Tibial artery (tissue), 4 donors: ENCODE measurements at regions not wholly inside any gene's neighbourhood (a gene's known extent, or its start where the extent isn't known, plus 50 kb on each side); places are given as distances from the start of the nearest gene placed in this dataset.

Source experiments
- DNase-seq, 2 donors: peaks; one replicate each; pipeline ENCODE4 v3.0.0-alpha.2; 2019
- H3K27ac ChIP-seq, 2 donors: fragments of 200-600 bp; sonication (generic) in 1 of 2; 1 replicate in 1 of 2; 2 replicates in 1 of 2; pipeline ENCODE4 v1.5.1; 2018 to 2019; ENCODE audit warnings: mild to moderate bottlenecking in 1 of 2
- H3K27me3 ChIP-seq, 2 donors: fragments of 200-600 bp; sonication (generic) in 1 of 2; one replicate each; pipeline versions ENCODE4 v1.5.1 to v1.6.0; 2016 to 2019
- H3K36me3 ChIP-seq, 3 donors: fragments of 200-600 bp; sonication (generic) in 2 of 3; one replicate each; pipeline ENCODE4 v1.5.1; 2016 to 2019; ENCODE audit warnings: mild to moderate bottlenecking in 2 of 3
- H3K4me1 ChIP-seq, 4 donors: fragments of 200-600 bp; sonication (generic) in 2 of 4; 1 replicate in 3 of 4; 2 replicates in 1 of 4; pipeline ENCODE4 v1.5.1; 2016 to 2019
- H3K4me3 ChIP-seq, 2 donors: fragments of 200-600 bp; sonication (generic) in 1 of 2; 1 replicate in 1 of 2; 2 replicates in 1 of 2; pipeline ENCODE4 v1.5.1; 2018 to 2019; ENCODE audit warnings: mild to moderate bottlenecking in 2 of 2
- H3K9me3 ChIP-seq, 3 donors: fragments of 200-600 bp; sonication (generic) in 1 of 3; one replicate each; pipeline ENCODE4 v1.5.1; 2016 to 2019
- CTCF ChIP-seq, 2 experiments: fragments of 200-600 bp in 1 of 2; fragments of 450-650 bp in 1 of 2; IDR thresholded peaks; one replicate each; pipeline ENCODE4 v1.5.1; 2017 to 2019; ENCODE audit warnings: antibody characterized with exemption in 2 of 2, mild to moderate bottlenecking in 1 of 2, moderate library complexity in 1 of 2
- intact Hi-C: fragments of 100-400 bp; cut with DNase I; formaldehyde crosslinking; loops from one replicate; pipeline ENCODE4 v1.15.0; 2023; ENCODE audit warnings: low total_unique reads

- TF ChIP-seq CTCF (IDR thresholded peaks at IDR 0.05): no peak
- intact Hi-C loops: no loop called here
- Histone ChIP-seq H3K4me3 (no peak overlapping the region), H3K27me3 (peaks cover 0 to 75% of the 10 kb centered on the region in 2 donors), H3K4me1 (no peaks in the 10 kb centered on the region), H3K9me3 (no peaks in the 10 kb centered on the region), H3K27ac (no peak overlapping the region), H3K36me3 (no peaks in the 10 kb centered on the region)
- DNase-seq: no peak
Measured at GRCh38 chr1:17952506-17952905, 155.1 kb upstream of the IGSF21 start.

- Histone ChIP-seq H3K9me3 (no peaks in the 10 kb centered on the region), H3K27me3 (peaks cover 0 to 68% of the 10 kb centered on the region in 2 donors), H3K36me3 (no peaks in the 10 kb centered on the region), H3K27ac (no peak overlapping the region), H3K4me3 (no peak overlapping the region), H3K4me1 (no peaks in the 10 kb centered on the region)
- intact Hi-C loops: no loop called here
- no peak for DNase-seq
- no peak for TF ChIP-seq CTCF (IDR thresholded peaks at IDR 0.05)
Measured at GRCh38 chr1:17953921-17954320, 153.7 kb upstream of the IGSF21 start.

- intact Hi-C loops: no loop called here
- Histone ChIP-seq H3K4me3 (no peak overlapping the region), H3K4me1 (no peaks in the 10 kb centered on the region), H3K27me3 (peaks cover 0 to 63% of the 10 kb centered on the region in 2 donors), H3K9me3 (no peaks in the 10 kb centered on the region), H3K36me3 (no peaks in the 10 kb centered on the region), H3K27ac (no peak overlapping the region)
- no peak for TF ChIP-seq CTCF (IDR thresholded peaks at IDR 0.05)
- no peak for DNase-seq
Measured at GRCh38 chr1:17955302-17956285, 152.0 kb upstream of the IGSF21 start.

GRCh38 chr1:17957588-17958267, 149.9 kb upstream of the IGSF21 start:
- H3K27me3 ChIP-seq: peaks cover 0 to 58% of the 10 kb centered on the region in 2 donors
- no peak overlapping the region for H3K4me3 ChIP-seq
- H3K27ac ChIP-seq: no peak overlapping the region
- intact Hi-C loops: no loop called here
- peak in 1 of 2 donors; percentile 22 for DNase-seq
- no peak for TF ChIP-seq CTCF (IDR thresholded peaks at IDR 0.05)
- no peaks in the 10 kb centered on the region for H3K9me3 ChIP-seq
- no peaks in the 10 kb centered on the region for H3K4me1 ChIP-seq
- no peaks in the 10 kb centered on the region for H3K36me3 ChIP-seq

GRCh38 chr1:17958704-17959103, 148.9 kb upstream of the IGSF21 start:
- Histone ChIP-seq H3K9me3 (no peaks in the 10 kb centered on the region), H3K27ac (no peak overlapping the region), H3K4me1 (no peaks in the 10 kb centered on the region), H3K36me3 (no peaks in the 10 kb centered on the region), H3K27me3 (peaks cover 0 to 56% of the 10 kb centered on the region in 2 donors), H3K4me3 (no peak overlapping the region)
- intact Hi-C loops: no loop called here
- TF ChIP-seq CTCF (IDR thresholded peaks at IDR 0.05): no peak
- DNase-seq: no peak
